Activated gamma-delta T cell (primary cell): ENCODE measurements at regions not wholly inside any gene's neighbourhood (a gene's known extent, or its start where the extent isn't known, plus 50 kb on each side); places are given as distances from the start of the nearest gene placed in this dataset.
"Not testable (repeated sequence)": the region's sequence is repeated elsewhere in the genome, so short reads cannot be mapped to it uniquely, and the experiment has no call there.

Experiments used
- DNase-seq: peaks from one replicate; lab custom pipeline; 2025; lab: John Stamatoyannopoulos, UW

DNA sequence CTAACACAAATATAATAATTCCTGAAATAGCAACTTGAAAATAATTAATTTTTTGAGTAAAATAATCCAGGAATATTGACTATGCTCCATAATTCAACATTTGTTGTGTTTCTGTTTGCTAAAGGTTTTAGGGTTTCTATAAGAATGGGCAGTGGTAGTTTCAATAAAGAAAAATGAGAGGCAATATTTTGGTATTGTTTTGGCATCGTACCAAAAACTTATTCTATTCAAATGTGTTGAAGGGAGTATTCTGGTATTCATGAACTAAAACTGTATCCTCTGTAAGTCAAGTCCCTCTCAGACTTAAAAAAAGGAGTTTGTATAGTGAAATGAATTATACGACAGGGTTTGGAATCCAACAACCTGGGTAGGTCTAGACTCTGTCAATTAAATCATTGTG, 1245.6 kb upstream of the CELF4 start:
- no peak for DNase-seq

DNA sequence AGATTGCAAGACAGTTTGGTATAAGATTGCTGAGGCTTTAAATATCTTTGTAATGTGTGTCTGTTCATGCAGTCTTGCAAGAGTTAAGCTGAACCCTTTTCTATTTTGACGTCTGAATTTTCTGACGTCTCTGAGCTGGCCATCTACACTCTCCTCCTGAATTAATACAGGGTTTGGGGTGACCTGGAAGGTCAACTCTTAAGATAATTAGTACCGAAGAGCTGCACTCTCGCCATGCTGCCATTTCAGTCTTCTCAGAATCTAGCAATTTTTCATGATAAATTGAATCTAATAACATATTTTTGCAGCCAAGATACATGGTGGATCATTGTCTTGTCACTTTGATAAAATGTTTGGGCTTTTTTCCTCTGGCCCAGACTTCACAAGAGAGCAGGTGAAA, 1245.2 kb upstream of the CELF4 start:
- DNase-seq: no peak

- no peak for DNase-seq
Measured at GRCh38 chr18:38807915-38808314, 1242.3 kb upstream of the CELF4 start.

GRCh38 chr18:38805256-38805655, 1239.7 kb upstream of the CELF4 start:
- no peak for DNase-seq

DNA sequence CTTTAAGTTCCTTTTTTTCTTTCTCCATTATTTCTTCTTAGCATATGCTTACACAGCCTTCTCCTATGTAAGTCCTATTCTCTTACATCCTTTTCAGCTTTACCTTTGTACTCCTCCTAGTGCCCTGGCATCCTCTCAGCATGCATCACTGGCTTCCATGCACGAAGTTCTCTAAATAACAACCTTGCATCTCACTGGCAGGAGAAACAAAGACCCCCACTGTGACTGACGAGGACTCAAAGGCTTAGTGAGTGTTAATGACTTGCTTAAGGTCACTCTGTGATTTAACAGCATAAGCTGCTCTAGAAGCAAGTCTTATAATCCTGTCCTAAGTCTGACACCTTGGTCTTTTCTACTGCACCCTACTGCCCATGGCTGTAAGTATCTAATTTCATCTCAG, 1236.0 kb upstream of the CELF4 start:
- DNase-seq: no peak

DNA sequence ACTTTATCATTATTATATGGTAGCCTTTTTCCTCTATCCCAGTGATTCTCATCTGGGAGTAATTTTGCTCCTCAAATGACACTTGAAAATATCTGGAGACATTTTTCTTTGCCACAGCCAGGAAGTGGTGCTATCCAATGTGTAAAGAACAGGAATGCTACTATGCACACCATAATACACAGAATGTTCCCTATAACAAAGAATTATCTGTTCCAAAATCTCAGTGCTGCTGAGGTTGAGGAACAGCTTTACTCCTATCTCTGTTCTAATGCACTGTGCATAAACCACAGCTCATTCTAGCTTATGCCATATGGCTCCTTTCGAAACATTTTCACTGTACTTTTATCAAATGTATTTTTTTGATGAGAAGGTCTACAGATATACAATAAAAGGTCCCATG, 1231.2 kb upstream of the CELF4 start:
- DNase-seq: no peak

- DNase-seq: no peak
Measured at GRCh38 chr18:38792731-38793130, 1227.1 kb upstream of the CELF4 start.

DNA sequence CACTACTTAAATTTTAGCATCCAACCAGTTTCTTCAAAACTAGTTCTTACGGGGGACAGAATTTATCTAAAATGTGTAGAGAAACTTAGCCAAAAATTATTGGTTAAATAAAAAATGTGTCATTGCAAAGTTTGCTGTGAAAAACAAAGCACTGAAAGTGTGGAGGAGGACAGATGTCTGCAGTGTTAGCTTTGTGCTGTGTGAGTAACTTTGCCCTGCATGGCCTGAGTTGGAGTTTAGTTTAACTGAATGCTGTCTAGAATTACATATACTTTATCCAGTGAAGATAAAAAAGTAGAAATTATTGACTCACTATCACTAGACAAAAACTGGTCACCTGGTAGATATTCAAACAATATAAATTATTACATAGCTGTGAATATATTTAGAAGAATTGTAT, 1225.2 kb upstream of the CELF4 start:
- DNase-seq: no peak

DNA sequence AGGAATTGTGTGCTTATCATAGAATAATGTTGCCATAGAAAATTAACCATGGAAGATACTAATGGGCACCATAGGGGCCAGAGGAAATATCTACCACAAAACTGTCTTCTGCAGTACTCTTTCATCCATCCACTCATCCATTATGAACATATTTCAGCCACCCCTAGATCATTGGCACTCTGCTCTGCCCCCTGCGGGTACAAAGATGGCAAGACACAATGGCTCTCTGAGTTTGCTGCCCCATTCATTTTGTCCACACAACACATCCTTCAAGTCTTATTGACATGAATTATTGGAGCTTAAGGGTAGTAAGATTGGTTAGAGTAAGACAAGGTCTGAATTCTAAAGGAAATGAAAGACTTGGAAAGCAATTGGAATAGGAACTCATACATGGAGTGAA, 1224.7 kb upstream of the CELF4 start:
- no peak for DNase-seq

DNA sequence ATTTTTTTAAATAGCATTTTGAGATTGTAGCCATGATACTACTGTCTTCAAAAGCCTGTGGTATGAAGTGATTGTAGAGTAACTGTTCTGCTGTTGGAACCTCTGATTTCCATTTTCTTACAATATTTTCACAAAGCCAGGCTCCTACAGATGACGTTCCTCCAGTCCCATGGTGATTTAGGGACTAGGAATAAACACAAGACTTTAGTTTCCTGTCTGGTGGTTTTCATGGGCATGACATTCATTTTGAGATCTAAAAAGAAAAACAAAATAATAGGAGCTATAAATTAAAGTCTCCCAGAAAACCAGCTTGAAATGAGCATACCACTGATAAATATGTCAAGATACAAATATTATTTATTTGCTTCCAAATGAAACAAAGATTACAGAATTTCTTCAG, 1223.5 kb upstream of the CELF4 start:
- no peak for DNase-seq

- DNase-seq: no peak
Measured at GRCh38 chr18:38786906-38787305, 1221.3 kb upstream of the CELF4 start.

- not testable (repeated sequence) for DNase-seq
Measured at GRCh38 chr18:38771620-38772019, 1206.0 kb upstream of the CELF4 start.

GRCh38 chr18:38768504-38768903, 1202.9 kb upstream of the CELF4 start:
- DNase-seq: no peak

DNA sequence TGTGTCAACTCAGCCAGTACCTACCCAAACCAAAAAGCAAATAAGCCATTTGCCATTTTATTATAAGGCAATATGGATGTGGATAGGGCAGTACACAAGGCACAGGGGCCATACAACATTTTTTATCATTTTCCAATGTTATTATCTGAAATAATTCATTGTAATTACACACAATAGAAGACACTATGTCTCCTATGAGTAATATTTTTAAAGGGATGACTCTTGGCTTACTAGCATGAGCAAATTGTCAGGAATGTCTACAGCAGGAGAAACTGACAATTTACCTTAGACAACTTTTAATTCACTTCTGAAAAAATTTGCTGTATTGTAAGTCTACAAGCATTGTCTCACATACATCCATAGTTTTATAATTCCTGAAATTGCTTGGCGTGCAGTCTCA, 1193.9 kb upstream of the CELF4 start:
- no peak for DNase-seq

DNA sequence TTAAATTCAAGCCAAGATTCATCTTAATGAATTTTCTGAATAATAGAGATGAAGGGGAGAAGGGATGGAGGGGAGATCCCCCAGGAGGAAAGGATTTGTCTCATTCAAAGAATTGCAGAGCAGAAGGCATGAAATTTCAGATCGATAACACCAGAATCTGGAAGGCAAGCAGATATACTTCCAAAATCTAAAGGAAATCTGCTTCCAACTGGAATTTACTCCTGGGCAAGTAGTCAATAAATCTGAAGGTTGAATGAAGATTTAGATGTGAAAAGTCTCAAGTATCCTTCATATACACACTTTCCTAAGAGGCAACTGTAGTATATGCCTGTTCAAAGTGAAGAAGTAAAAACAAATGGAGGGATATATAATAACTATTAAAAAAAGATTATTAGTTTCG, 1190.8 kb upstream of the CELF4 start:
- no peak for DNase-seq

GRCh38 chr18:38752430-38752829, 1186.8 kb upstream of the CELF4 start:
- no peak for DNase-seq

- no peak for DNase-seq
Measured at GRCh38 chr18:38751898-38752297, 1186.3 kb upstream of the CELF4 start.

DNA sequence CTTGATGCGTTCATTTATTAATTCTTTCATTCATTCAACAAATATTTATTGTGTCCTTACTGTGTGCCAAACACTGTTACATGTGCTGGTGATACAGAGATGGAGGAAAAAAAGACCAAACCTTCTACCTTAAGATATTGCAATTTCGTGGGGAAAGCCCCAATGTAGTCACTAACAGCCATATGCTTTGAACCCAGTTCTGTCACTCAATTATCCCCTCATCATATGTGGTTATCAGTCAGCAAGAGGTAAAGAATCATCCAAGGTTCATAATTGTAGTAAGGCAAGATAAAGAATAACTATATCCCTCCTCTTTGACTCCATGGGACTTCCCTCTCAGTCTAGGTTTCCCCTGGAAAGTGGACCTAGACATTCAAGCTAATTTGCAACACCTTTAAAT, 1185.6 kb upstream of the CELF4 start:
- DNase-seq: no peak

DNA sequence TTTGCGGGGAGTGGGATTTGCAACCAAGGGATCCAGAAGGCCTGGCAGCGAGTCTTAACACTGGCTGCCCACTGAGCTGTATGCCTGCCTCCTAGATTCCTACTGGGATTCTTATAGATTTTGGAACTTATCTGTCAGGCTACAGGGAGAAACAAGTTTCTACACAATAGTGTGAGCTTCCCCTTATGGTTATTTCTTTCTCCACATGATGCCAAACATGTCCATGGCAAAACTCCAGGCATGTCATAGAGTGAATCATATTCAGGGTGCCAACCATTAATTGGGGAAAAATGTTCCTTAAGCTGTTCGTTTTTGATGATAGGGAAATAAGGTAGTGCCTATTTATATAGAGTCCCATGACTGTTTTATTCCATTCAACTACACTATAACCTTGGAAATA, 1185.2 kb upstream of the CELF4 start:
- DNase-seq: no peak

GRCh38 chr18:38747153-38747552, 1181.6 kb upstream of the CELF4 start:
- no peak for DNase-seq

GRCh38 chr18:38720181-38720580, 1154.6 kb upstream of the CELF4 start:
- not testable (repeated sequence) for DNase-seq

DNA sequence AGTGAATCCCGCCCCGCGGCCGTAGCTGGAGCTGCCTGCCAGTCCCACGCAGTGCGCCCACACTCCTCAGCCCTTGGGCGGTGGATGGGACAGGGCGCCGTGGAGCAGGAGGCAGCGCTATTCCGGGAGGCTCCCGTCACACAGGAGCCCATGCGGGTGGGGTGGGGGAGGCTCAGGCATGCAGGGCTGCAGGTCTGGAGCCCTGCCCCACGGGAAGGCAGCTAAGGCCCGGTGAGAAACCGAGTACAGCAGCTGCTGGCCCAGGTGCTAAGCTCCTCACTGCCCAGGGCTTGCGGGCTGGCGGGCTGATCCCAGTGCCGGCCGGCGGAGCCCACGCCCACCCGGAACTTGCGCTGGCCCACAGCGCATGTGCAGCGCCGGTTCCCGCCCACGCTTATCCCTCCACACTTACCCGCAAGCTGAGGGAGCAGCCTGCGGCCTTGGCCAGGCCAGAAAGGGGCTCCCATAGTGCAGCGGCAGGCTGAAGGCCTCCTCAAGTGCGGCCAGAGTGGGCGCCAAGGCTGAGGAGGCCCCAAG, 1152.8 kb upstream of the CELF4 start:
- peak; percentile 3 for DNase-seq

GRCh38 chr18:38709122-38709521, 1143.5 kb upstream of the CELF4 start:
- no peak for DNase-seq

- DNase-seq: no peak
Measured at GRCh38 chr18:38706373-38706772, 1140.8 kb upstream of the CELF4 start.

DNA sequence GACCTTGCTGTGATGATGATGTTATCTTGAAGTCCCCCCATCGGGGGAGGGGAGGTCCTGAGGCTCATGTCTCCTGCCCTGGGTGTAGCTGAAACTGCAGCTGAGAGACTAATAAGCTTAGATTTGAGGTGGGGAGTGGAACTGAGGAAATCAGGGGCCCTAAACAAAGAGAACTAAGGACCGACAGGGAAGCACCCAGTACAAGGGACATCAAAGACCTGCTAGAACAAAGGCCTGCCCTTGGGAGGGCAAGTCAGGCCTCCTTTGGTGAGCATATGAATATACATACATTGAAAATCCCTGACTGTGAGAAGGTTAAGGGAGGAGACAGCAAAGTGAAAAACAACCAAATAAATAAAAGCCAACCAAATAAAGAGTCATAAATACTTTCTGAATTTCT, 1132.5 kb upstream of the CELF4 start:
- no peak for DNase-seq
